Femur (tissue), 1 donor: ENCODE measurements at regions not wholly inside any gene's neighbourhood (a gene's known extent, or its start where the extent isn't known, plus 50 kb on each side); places are given as distances from the start of the nearest gene placed in this dataset.

Source experiments
- DNase-seq: peaks from one replicate; pipeline ENCODE4 v3.0.0-alpha.2; 2017

DNA sequence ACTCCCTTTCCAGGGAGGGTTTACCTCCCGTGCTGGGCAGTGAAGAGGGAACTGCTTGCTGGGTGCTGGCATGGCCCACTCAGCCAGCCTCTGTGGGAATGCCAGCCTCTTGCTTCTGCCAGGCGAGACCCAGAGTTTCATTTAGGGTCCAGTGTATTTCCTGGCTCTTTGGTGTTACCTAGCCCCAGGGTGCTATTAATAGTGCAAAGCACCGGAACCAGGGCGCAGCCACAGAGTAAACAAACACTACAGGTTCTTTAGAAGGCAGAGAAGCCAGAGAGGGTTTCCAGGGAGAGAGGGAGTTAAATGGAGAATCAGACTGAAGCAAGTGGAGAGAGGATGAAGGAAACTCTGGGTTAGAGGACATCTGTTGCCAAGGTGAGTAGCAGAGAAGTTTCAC lies 74.9 kb upstream of the SPATA13 start:
- no peak for DNase-seq

DNA sequence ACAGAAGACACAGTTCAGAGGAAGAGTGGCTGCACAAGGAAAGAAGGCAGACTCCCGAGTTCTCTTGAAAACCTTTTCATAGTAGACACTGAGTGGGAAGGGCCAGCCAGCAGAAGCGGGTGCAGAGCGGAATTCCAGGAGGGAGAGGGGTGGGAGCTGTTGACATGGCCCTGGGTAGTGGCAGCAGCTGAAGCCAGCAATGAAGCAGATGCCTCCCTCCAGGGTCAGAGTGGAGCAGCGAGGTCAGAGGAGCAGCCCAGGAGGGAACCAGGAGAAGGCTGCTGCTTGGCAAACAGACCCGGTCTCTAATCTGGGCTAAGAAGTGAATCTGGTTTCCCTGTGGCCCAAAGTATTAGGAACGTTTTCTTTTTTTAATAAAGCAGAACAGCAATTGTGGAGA lies 73.9 kb upstream of the SPATA13 start:
- DNase-seq: no peak

DNA sequence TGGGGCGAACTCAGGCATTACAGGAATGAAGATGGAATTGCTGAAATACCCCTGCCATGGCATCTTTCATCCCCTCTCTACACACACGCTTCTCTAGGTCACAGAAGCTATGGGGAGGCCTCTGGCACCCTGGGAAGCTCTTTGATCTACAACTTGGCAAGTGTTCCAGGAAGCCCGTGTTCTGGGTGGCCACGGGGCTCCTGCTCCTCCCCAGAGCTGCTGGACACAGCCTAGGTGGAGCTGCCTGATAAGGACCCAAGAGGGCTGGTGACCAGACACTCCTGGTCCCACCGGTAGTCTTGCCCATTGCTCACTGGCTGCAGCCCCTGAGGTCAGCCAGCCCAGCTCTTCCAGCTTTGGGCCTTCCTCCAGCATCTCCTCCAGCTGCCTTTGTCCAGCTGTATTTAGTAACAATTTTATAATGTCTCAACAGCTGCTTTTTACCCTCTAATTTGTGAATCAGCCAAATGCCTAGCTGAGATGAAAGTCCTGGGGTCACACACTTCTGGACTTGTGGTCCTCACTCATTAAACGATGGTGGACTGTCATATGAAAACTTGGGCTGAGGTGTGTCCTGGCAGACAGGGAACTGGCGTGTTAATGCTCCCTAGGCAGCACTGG lies 72.8 kb upstream of the SPATA13 start:
- DNase-seq: no peak

DNA sequence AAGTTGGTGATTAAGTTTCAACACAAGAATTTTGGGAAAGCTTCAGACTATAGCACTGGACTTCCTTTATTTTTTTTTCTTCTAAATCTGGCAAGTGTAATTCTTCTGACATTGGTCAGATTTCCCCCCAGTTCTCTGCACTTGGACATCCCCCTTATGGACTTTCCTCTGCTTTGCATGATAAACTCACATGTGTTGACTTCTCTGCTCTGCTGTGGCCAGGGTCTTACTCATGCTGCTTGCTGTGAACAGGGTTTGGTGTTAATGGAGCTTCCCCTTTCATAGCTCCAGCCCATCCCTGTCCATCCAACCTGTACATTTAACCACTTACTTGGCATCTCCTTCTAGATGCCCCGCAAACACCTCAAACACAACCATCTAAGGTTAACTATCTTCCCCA lies 70.5 kb upstream of the SPATA13 start:
- DNase-seq: no peak

DNA sequence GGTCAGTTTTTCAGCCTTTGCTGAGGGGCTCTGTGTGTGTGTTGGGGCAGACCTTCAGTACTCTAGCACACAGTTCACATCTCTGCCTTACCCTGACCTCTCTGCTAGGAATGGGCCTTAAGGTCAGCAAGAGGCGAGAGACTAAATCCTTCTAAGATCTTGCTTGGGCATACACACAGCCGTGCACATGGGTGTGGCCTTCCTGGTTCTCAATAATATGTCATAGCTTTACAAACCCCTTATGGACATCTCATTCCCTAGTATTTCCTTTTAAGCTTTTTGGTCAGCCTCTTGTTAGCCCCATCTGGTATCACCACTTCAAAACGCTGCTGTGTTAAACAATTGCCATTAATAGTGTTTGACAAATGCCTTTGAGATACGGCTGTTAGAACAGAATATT lies 69.4 kb upstream of the SPATA13 start:
- DNase-seq: no peak

DNA sequence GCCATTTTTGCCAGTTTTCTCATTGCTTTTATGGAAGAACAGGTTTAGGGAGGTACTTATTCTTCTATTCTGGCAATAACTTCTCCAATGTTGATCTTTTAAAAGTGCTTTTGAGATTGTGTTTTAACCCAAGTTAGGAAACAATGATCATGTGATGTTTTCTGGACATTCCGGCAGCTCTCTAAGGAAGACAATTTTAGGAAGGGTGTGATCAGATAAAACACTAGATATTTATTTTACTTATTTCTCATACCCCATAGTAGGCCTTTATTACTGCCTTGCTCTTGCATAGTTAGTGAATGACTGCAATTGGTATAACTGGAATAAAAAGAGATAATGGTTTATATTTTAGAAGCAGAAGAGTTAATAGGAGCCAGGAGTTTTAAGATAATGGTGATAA lies 68.4 kb upstream of the SPATA13 start:
- no peak for DNase-seq

DNA sequence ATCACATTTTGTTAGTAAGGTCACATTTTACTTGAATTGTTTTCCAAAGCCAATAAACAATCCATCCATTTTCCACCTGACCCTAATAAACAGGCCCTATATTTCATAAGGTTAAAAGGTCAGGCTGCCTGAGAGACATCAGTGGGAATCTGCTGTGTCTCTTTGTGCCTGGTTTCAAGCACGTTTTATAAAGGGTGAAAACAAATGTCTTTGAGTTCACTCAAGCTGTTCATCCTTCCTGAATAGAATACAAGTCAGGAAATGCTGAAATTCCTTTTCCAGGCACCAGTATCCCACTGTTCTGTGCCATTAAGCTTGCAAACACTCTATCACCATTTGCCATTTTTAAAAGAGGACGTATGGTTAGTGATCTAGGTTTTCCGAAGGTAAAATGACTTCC lies 67.5 kb upstream of the SPATA13 start:
- DNase-seq: no peak

DNA sequence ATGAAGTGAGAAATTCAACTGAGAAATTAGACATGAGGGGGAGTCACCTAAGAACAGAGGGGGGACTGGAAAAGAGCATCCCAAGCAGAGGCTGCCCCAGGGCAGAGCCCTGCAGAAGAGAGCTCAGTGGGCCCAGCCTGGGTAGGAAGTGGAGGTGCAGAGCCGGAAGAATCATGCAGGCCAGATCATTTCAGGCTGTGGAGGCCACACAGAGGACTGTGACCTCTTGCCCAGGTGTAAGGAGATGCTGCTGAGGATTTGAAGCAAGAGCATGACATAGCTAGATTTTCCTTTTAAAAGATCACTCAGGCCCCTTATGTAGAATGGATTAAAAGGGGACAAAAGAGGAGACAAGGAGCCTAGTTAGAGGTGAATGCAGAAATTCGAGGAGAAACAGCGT lies 63.9 kb upstream of the SPATA13 start:
- DNase-seq: no peak

DNA sequence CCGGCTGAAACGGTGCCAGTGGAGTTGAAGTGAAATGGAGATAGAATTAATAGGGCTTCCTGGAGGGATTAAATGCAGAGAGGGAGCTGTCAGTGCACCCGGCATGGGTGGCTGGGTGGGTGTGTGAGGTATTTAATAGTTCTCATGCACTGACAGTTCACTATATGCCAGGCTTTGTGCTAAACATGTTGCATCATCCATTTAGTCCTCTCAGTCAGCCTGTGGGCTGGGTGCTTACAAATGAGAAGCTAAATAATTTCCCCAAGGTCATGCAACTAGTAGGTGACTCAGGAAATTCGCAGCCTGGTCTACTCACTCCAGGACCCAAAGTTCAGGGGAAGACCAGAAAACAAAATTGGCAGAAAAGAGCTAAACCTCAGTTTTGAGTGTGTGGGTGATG lies 63.5 kb upstream of the SPATA13 start:
- no peak for DNase-seq

DNA sequence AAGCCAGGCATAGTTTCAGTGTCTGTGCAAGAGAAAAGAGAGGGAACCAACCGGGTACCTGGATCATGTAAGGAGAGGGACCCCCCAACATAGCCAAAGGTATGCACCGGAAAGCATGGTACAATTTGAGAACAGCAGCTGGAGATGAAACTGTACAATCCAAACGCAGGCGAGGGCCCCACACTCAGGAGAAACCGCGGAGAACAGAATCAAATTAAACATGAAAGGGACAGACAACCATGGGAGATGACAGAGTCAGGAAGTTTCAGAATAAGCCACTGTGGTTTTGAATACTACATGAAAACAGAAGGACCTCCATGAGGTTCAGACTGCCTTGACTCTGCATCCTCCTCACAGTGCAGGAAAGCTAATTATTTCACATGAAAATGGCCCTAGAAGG lies 62.9 kb upstream of the SPATA13 start:
- DNase-seq: no peak

DNA sequence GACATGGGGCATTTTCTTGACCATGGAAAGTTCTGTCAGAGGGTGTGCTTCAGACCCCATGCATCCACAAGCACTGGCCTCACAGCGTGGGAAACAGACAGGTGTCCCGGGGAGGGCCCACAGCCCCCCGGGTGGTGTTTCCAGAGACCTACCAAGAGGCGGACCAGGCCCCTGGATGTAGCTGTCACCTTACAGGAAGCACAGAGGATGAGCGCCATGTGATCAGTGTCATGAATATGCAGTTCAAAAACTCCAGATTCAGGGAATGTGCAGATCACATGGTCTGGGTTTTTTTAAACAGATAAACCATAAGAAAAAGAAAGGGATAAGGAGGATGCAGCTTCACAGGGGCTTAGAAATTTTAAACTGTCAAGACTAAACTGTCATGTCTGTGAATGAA lies 61.0 kb upstream of the SPATA13 start:
- DNase-seq: no peak

DNA sequence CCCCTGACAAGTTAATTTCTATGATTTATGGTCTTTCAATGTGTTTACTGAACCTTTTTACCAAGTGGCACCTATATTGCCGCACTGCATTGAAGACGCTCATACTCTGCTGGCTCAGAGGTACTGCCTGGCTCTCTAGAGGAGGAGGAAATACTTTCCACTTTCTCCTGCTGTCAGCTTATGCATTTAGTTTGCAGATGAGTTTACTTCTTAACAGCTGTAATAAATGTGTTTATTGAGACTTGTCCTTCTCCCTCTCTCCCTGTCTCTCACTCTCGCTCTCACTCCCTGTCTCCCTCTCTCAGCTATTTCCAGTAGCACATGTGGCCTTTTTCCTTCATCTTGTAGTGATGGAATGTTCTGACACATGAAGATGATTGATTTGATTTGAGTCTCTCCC lies 60.3 kb upstream of the SPATA13 start:
- DNase-seq: no peak

DNA sequence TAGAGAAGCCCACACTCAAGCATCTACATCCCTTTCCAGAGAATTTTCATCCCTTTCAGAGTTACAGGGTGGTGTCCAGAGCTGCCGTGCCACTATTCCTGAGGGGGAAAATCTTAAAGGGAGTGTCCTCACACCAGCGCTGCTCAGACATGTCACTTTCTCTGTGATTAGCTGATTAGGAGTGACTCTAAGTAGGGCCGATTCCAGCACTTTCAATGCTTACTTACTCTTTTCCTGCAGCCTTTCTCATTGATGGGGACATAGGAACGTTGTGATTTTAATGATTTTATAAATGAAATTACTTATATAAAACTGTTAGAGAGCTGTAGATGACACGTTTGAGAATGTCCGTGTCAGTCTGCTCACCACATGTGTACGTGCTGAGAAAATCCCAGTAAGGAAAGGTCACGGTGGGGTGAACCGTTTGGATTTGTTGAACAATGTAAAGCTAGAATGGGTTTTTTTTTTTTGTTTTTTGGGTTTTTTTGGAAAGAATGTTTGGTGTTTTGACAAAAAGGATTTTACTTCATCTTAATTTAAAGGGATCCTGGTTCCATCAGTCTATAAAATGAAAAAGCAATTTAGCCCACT lies 56.6 kb upstream of the SPATA13 start:
- no peak for DNase-seq

DNA sequence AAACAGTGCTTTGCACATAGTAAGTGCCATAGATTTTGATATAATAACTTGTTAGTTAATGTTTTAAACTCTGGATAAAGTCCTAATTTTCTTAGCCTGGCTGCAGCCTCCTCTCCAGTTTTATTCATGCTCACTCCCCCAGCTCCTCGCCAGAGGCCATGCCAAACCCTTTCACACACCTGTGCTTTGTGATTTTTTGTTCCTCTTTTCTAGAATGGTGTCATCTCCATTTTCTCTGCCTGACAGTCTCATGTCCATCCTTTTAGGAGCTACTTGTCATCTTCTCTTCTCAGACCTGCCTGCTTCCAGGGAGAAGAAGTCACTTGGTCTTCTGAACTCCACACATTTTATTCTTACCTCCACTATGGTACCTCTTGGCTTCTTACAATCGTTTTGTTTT lies 55.8 kb upstream of the SPATA13 start:
- DNase-seq: no peak

DNA sequence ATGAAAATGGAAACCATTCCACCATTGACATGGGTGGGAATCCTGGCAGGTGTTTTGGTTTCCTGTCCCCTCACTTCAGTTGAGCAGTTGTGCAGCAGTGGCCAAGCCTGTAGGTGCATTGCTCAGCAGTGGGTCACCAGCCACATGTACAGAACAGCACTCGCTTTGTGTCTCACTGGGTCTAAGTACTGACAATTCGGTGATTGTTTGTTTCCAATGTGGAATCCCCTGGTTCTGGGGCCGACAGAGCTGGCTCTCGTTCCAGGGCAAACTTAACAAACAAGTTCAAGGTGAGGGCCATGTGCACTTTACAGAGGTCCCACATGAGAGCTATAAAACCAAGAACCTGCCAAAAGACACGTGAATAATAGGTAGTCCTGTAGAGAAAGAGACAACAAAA lies 54.1 kb upstream of the SPATA13 start:
- no peak for DNase-seq

DNA sequence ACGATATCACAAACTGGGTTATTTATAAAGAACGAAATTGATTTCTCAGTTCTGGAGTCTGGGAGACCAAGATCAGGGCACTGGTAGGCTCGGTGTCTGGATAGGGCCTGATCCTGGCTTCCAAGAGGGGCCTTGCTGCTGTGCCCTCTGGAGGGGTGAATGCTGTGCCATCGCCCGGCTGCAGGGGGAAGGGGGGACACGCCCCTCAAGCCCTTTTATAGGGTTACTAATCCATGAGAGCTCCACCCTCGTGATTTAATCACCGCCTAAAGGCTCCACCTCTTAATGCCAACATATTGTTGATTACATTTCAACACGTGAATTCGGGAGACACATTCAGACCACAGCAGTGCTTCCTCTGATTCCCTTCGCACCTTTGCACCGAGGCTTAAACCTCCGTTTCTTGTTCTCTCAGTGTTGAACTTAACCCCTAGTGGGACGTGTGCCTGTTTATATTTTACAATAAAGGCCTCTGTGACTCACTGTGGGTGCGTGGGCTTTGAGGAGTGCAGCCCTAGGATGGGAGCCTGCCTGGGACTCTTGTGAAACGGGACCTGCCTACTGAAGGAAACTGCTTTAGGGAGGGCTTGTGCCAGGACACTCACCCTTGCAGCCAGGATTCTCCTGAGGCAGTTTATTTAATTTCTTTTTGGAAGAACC lies 52.4 kb upstream of the SPATA13 start:
- DNase-seq: no peak

DNA sequence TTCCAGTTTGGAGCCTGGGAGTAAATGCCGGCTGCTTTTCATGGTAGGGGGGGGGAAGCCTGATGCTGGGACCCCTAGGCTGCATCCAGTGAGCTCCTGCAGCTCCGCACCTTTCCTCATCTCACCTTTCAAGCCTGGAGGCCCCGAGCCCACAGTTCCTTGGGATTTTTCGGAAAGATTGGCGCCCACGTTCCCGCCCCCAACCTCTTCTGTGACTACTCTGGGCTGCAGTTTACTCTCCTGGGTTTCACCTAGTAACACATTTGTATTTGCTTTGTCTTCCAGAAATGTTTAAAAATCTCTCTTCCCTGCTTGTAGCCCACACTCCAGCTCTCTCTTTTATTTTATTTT lies 51.9 kb upstream of the SPATA13 start:
- DNase-seq: no peak

DNA sequence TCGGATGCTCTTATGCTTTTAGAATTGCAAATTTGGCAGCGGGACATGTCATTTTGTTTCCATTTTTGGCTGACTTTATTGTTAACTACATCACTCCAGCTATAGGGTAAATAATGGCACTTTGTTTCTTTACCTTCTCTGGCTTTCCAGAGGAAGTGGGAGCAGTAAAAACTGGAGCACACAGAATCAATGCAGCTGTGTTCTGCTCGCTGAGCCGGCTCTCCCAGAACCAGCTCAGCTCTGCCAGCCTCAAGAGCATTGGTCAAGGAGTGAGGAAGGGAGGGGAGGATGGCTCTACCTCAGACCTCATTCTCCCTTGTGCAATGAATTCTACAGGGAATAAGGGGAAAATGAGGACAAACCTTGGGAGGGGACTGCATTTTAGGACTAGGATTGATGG lies 50.5 kb upstream of the SPATA13 start:
- no peak for DNase-seq
